ENCODE measurements at regions not wholly inside any gene's neighbourhood (a gene's known extent, or its start where the extent isn't known, plus 50 kb on each side); places are given as distances from the start of the nearest gene placed in this dataset.

- TF ChIP-seq, protein P1, sequence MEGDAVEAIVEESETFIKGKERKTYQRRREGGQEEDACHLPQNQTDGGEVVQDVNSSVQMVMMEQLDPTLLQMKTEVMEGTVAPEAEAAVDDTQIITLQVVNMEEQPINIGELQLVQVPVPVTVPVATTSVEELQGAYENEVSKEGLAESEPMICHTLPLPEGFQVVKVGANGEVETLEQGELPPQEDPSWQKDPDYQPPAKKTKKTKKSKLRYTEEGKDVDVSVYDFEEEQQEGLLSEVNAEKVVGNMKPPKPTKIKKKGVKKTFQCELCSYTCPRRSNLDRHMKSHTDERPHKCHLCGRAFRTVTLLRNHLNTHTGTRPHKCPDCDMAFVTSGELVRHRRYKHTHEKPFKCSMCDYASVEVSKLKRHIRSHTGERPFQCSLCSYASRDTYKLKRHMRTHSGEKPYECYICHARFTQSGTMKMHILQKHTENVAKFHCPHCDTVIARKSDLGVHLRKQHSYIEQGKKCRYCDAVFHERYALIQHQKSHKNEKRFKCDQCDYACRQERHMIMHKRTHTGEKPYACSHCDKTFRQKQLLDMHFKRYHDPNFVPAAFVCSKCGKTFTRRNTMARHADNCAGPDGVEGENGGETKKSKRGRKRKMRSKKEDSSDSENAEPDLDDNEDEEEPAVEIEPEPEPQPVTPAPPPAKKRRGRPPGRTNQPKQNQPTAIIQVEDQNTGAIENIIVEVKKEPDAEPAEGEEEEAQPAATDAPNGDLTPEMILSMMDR (IDR thresholded peaks at IDR 0.05) = no peak
Observed at GRCh38 chr5:68372161-68372560, 156.6 kb downstream of the PIK3R1 start.

DNA sequence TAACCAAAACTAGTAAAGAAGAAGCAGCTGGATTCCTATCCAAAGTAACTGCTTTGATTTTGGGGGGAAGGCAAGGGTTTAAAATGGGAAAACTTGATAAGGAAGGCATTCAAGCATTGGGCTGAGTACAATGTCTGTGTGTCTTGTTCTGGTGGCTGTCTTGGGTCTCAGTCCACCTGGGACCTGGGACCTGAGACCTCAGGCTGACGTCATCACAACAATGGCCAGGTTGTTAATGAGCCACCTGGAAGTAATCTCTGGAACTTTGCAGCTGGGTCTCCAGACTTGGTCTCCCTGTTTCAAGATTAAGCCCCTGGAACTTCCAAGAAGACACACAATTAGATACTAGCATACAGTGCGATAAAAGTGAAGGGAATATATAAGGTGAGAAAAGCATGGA, 157.5 kb downstream of the PIK3R1 start:
- TF ChIP-seq, protein P1 (IDR thresholded peaks at IDR 0.05) = no peak

GRCh38 chr5:68374796-68375518, 159.4 kb downstream of the PIK3R1 start:
- TF ChIP-seq, protein P1 (IDR thresholded peaks at IDR 0.05) = no peak

DNA sequence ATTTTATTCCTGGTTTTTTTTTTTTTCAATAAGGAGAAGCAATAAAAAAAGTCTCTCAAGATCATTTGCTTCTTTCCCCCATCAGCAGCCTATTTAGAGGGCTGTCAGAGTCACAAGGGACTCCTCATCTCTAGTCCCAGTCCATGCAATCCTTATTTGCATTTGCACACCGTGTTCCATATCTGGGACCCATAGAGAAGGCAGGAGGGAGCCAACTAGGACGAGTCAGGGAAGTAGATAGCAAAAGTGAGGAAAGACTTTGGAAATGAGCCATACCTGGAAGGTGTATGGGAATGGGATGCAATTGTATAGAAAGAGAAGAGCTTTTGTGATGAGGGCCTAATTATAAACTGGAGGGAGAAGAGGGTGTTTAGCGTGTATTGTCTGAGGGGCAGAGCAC, 160.0 kb downstream of the PIK3R1 start:
- TF ChIP-seq, protein P1 (IDR thresholded peaks at IDR 0.05) = no peak

- TF ChIP-seq, protein P1 (IDR thresholded peaks at IDR 0.05) = no peak
Observed at GRCh38 chr5:68376935-68377334, 161.4 kb downstream of the PIK3R1 start.

DNA sequence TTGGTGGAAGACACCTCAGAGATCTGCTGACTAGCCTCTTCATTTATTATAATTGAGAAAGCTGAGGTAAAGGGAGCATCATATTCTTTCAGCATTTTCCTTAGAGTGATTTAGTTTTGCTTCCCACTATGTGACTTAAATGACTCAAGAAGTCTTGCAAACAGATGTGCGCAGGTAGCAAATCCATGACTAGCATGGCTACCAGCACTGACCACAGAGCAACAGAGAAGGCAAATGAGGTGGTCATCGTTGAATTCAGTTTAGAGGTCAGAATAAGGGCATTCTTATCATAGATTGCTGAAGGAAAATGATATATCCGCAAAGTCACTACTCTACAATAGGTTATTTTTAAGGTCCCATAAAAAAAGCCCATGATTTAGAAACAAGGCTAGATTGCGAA, 162.2 kb downstream of the PIK3R1 start:
- TF ChIP-seq, protein P1 (IDR thresholded peaks at IDR 0.05) = no peak

- TF ChIP-seq, protein P1 (IDR thresholded peaks at IDR 0.05) = no peak
Observed at GRCh38 chr5:68378204-68378820, 162.8 kb downstream of the PIK3R1 start.
